A549 (cell line): ENCODE measurements at regions not wholly inside any gene's neighbourhood (a gene's known extent, or its start where the extent isn't known, plus 50 kb on each side); places are given as distances from the start of the nearest gene placed in this dataset.

Experiments used
- ATAC-seq, 2 experiments: fragments of 200-7000 bp in 1 of 2; fragments of >200 bp in 1 of 2; cut with Nextera tagmentation in 1 of 2; cut with Tn5 transposase in 1 of 2; 3 replicates each; pipeline versions ENCODE4 v1.8.0 to v1.9.1; 2018 to 2020; ENCODE audit warnings: mild to moderate bottlenecking in 1 of 2, moderate library complexity in 1 of 2
- CTCF ChIA-PET: fragments of 300-600 bp; sonication (Branson Sonifier 250); formaldehyde crosslinking; extraction: SDS; loops from one replicate; lab custom pipeline; 2021; ENCODE audit warnings: antibody characterized with exemption, inconsistent platforms; lab: Yijun Ruan, JAX
- POLR2A ChIA-PET: fragments of 350-600 bp; formaldehyde crosslinking; extraction: SDS; loops from one replicate; lab custom pipeline; 2021; ENCODE audit warnings: antibody characterized with exemption, inconsistent platforms; lab: Yijun Ruan, JAX
- DNase-seq, 2 experiments: peaks; one replicate each; pipeline versions ENCODE4 v3.0.0 to v3.0.0-alpha.2; 2011 to 2016; ENCODE audit warnings: low read depth in 1 of 2, low spot score in 1 of 2
- FAIRE-seq: peaks from 2 replicates; lab custom pipeline; 2011; peaks lifted over from hg19 to GRCh38; lab: Jason Lieb, UNC
- H3K27ac ChIP-seq, 2 experiments: fragments of >200 bp; sonication (Bioruptor Twin); formaldehyde crosslinking; 3 replicates each; pipeline ENCODE4 v1.5.1; 2016 to 2017
- H3K4me1 ChIP-seq: fragments of >200 bp; sonication (Bioruptor Twin); formaldehyde crosslinking; 3 replicates; pipeline ENCODE4 v1.6.1; 2016
- H3K4me2 ChIP-seq: fragments of >200 bp; sonication (Bioruptor Twin); formaldehyde crosslinking; 3 replicates; pipeline ENCODE4 v1.6.1; 2016
- H3K4me3 ChIP-seq: fragments of >200 bp; sonication (Bioruptor Twin); formaldehyde crosslinking; 3 replicates; pipeline ENCODE4 v1.5.1; 2016
- H3K9me3 ChIP-seq: fragments of >200 bp; sonication (Bioruptor Twin); formaldehyde crosslinking; 3 replicates; pipeline ENCODE4 v1.6.1; 2016
- BHLHE40 ChIP-seq: IDR thresholded peaks from 2 replicates; pipeline ENCODE4 v1.6.1; 2012; ENCODE audit warnings: low read depth, low read length, inconsistent platforms
- CBX2 ChIP-seq: fragments of 200-600 bp; sonication (generic); IDR thresholded peaks from 2 replicates; pipeline ENCODE4 v1.6.1; 2016; ENCODE audit warnings: low read depth, mild to moderate bottlenecking, borderline replicate concordance
- CHD2 ChIP-seq: fragments of 150-350 bp; IDR thresholded peaks from 2 replicates; pipeline ENCODE4 v1.6.1; 2014; ENCODE audit warnings: low read length; ENCODE audit not compliant: partially characterized antibody
- E2F6 ChIP-seq: IDR thresholded peaks from 2 replicates; pipeline ENCODE4 v1.6.1; 2012; ENCODE audit warnings: low read depth, borderline replicate concordance
- EHF ChIP-seq: fragments of 250-450 bp; sonication (Bioruptor Pico); IDR thresholded peaks from 2 replicates; pipeline ENCODE4 v1.5.0; 2020; ENCODE audit warnings: mild to moderate bottlenecking
- EHMT2 ChIP-seq: fragments of 200-600 bp; sonication (generic); IDR thresholded peaks from 2 replicates; pipeline ENCODE4 v1.6.1; 2016; ENCODE audit warnings: antibody characterized with exemption, low read depth, mild to moderate bottlenecking, moderate library complexity
- EP300 ChIP-seq, 2 experiments: fragments of >200 bp; sonication (Bioruptor Twin); formaldehyde crosslinking; IDR thresholded peaks; 2 replicates in 1 of 2; 3 replicates in 1 of 2; pipeline ENCODE4 v1.6.1; 2016 to 2017
- ESRRA ChIP-seq: fragments of 150-350 bp; IDR thresholded peaks from 2 replicates; pipeline ENCODE4 v1.6.1; 2014; ENCODE audit warnings: mild to moderate bottlenecking, low read length, borderline replicate concordance
- HOXA7 ChIP-seq: fragments of 250-450 bp; sonication (Bioruptor Pico); IDR thresholded peaks from 2 replicates; pipeline ENCODE4 v1.5.0; 2020; ENCODE audit warnings: mild to moderate bottlenecking, moderate library complexity
- KDM1A ChIP-seq: fragments of 200-600 bp; sonication (generic); IDR thresholded peaks from 2 replicates; pipeline ENCODE4 v1.6.1; 2016; ENCODE audit warnings: low read depth, mild to moderate bottlenecking
- KDM5A ChIP-seq: fragments of 200-600 bp; sonication (generic); IDR thresholded peaks from 2 replicates; pipeline ENCODE4 v1.6.1; 2016; ENCODE audit warnings: antibody characterized with exemption, mild to moderate bottlenecking
- MAZ ChIP-seq: fragments of 150-350 bp; IDR thresholded peaks from 2 replicates; pipeline ENCODE4 v1.6.1; 2014; ENCODE audit warnings: antibody characterized with exemption, low read depth, low read length, borderline replicate concordance
- MYC ChIP-seq: IDR thresholded peaks from 2 replicates; pipeline ENCODE4 v1.6.1; 2012; ENCODE audit warnings: mild to moderate bottlenecking, inconsistent platforms, low read length, improper control_type of control experiment, borderline replicate concordance
- PHF8 ChIP-seq: fragments of 200-600 bp; sonication (generic); IDR thresholded peaks from 2 replicates; pipeline ENCODE4 v1.6.1; 2016; ENCODE audit warnings: low read depth, mild to moderate bottlenecking, antibody characterized with exemption, moderate library complexity, borderline replicate concordance
- RAD21 ChIP-seq, 2 experiments: fragments of >200 bp in 1 of 2; sonication (Bioruptor Twin) in 1 of 2; formaldehyde crosslinking in 1 of 2; IDR thresholded peaks in 1 of 2; conservative IDR thresholded peaks in 1 of 2; 2 replicates in 1 of 2; 3 replicates in 1 of 2; pipeline ENCODE4 v1.6.1; 2012 to 2018; ENCODE audit warnings: inconsistent platforms in 1 of 2
- RARB ChIP-seq: fragments of 250-450 bp; sonication (Bioruptor Pico); IDR thresholded peaks from 2 replicates; pipeline ENCODE4 v1.8.0; 2021; ENCODE audit warnings: mild to moderate bottlenecking, moderate library complexity
- RFX5 ChIP-seq: fragments of 450-650 bp; IDR thresholded peaks from 2 replicates; pipeline ENCODE4 v1.7.1; 2014; ENCODE audit warnings: antibody characterized with exemption, mild to moderate bottlenecking, moderate library complexity
- SMC3 ChIP-seq: fragments of >200 bp; sonication (Bioruptor Twin); formaldehyde crosslinking; IDR thresholded peaks from 3 replicates; pipeline ENCODE4 v1.6.1; 2018; ENCODE audit warnings: inconsistent platforms
- TFCP2L1 ChIP-seq: fragments of 250-450 bp; sonication (Bioruptor Pico); IDR thresholded peaks from 2 replicates; pipeline ENCODE4 v1.5.0; 2021; ENCODE audit warnings: mild to moderate bottlenecking
- TP53 ChIP-seq: fragments of 250-450 bp; sonication (Bioruptor Pico); IDR thresholded peaks from 2 replicates; pipeline ENCODE4 v1.5.0; 2021; ENCODE audit warnings: mild to moderate bottlenecking, moderate library complexity
- ZC3H11A ChIP-seq: fragments of 450-650 bp; IDR thresholded peaks from 2 replicates; pipeline ENCODE4 v1.6.1; 2014; ENCODE audit warnings: antibody characterized with exemption, mild to moderate bottlenecking
- ZFP36 ChIP-seq: fragments of 450-650 bp; IDR thresholded peaks from 2 replicates; pipeline ENCODE4 v1.6.1; 2014; ENCODE audit warnings: borderline replicate concordance; ENCODE audit not compliant: partially characterized antibody
- ZNF302 ChIP-seq: fragments of 250-450 bp; sonication (Bioruptor Pico); IDR thresholded peaks from 2 replicates; pipeline ENCODE4 v1.9.0; 2021; ENCODE audit warnings: inconsistent platforms, mild to moderate bottlenecking, moderate library complexity
- WGBS: methylation state at CpG from one replicate; pipeline ENCODE4 v1.1.6; 2017; ENCODE audit errors: missing lambda C conversion rate; 5-methylcytosine and 5-hydroxymethylcytosine counted together
- TF ChIP-seq, protein P1 (sequence below): fragments of 250-450 bp; sonication (Bioruptor Pico); IDR thresholded peaks from 2 replicates; pipeline ENCODE4 v1.5.0; 2020; ENCODE audit warnings: low read depth, mild to moderate bottlenecking, moderate library complexity
- TF ChIP-seq, protein P2 (sequence below): IDR thresholded peaks from 2 replicates; pipeline ENCODE4 v1.6.1; 2012
- TF ChIP-seq, protein P3 (sequence below): fragments of 150-350 bp; IDR thresholded peaks from 2 replicates; pipeline ENCODE4 v1.6.1; 2014; ENCODE audit warnings: low read depth, mild to moderate bottlenecking, low read length
- TF ChIP-seq, protein P4 (sequence below): fragments of 450-650 bp; IDR thresholded peaks from 2 replicates; pipeline ENCODE4 v1.6.1; 2014; ENCODE audit warnings: antibody characterized with exemption

DNA sequence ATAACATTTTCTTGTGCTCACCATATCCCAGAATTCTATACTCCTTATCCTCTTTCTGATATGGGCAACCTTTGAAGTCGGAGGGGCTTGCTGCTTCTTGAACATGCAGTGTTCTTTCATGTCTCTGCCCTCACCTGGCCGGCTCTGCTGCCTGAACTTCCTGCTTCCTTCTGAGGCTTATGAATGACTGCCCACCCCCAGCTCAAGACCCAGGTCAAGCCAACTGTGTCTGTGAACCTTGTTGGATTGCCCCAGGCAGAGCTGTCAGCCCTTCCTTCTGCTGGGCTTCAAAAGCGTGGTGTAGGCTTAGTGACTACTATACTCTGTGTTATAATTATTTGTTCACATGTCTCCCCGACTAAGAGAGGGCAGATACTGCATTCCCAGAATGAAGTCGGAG lies 506.5 kb downstream of the HS3ST4 start:
- POLR2A ChIA-PET: no interaction called here

DNA sequence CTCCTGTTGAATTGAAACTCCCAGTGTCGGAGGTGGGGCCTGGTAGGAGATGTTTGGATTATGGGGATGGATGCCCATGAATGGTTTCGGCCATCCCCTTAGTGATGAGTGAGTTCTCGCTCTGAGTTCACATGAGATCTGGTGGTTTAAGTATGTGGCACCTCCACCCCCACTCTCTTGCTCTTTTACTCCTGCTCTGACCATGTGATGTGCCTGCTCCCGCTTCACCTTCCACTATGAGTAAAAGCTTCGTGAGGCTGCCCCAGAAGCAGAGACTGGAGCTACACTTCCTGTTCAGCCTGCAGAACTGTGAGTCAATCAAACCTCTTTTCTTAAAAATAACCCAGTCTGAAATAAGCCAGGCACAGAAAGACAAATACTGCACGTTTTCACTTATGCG lies 512.4 kb downstream of the HS3ST4 start:
- ATAC-seq (no peak), FAIRE-seq (no peak), DNase-seq (no peak)
- Histone ChIP-seq H3K27ac (no peak overlapping the region), H3K4me1 (no peaks in the 10 kb centered on the region), H3K9me3 (no peaks in the 10 kb centered on the region), H3K4me2 (no peak overlapping the region), H3K4me3 (no peak overlapping the region)
- ChIA-PET POLR2A (no interaction called here), CTCF (no interaction called here)
- WGBS: 5% methylated on average over 7 of the region's 7 CpGs
- TF ChIP-seq, protein P1, sequence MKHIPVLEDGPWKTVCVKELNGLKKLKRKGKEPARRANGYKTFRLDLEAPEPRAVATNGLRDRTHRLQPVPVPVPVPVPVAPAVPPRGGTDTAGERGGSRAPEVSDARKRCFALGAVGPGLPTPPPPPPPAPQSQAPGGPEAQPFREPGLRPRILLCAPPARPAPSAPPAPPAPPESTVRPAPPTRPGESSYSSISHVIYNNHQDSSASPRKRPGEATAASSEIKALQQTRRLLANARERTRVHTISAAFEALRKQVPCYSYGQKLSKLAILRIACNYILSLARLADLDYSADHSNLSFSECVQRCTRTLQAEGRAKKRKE (CRISPR knock-in tag): no peak
- TF ChIP-seq KDM1A (no peak), SMC3 (no peak), TFCP2L1 (CRISPR knock-in tag) (no peak), BHLHE40 (no peak), CHD2 (no peak), CBX2 (no peak), RFX5 (no peak), PHF8 (no peak), KDM5A (no peak)
- TF ChIP-seq, protein P2, sequence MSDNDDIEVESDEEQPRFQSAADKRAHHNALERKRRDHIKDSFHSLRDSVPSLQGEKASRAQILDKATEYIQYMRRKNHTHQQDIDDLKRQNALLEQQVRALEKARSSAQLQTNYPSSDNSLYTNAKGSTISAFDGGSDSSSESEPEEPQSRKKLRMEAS: no peak

More for the DNA sequence above, 506.5 kb downstream of the HS3ST4 start:
- Histone ChIP-seq H3K9me3 (no peaks in the 10 kb centered on the region), H3K4me3 (no peak overlapping the region), H3K27ac (no peak overlapping the region), H3K4me2 (no peak overlapping the region), H3K4me1 (no peaks in the 10 kb centered on the region)
- TF ChIP-seq RFX5 (no peak), E2F6 (no peak), RAD21 (conservative IDR thresholded peaks at IDR 0.05 in 1 of 2, IDR thresholded peaks at IDR 0.05 in 1 of 2) (no peak), ZC3H11A (no peak), SMC3 (no peak), ESRRA (no peak)
- FAIRE-seq (no peak), DNase-seq (no peak), ATAC-seq (no peak)
- 2% methylated on average over 5 of the region's 5 CpGs for WGBS
- CTCF ChIA-PET: no interaction called here

DNA sequence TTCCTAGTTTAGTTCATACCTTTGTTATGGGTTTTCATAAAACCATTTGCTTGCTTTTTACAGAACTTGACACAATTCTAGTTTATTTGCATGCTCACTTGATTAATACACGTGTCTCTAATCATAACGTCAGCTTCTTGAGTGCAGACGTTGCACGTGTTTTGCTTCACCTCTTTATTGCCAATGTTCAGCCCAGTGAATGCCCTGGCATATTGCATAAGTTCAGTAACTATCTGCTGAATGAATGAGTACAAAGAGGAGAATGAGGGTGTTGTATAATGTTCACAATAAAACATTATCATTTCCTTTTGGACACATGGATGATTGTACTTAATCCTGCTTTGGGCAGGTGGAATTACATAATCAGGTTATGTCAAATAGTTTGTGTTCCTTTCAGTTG lies 519.8 kb downstream of the HS3ST4 start:
- 3% methylated on average over 4 of the region's 4 CpGs for WGBS
- DNase-seq (no peak), FAIRE-seq (no peak), ATAC-seq (no peak)
- TF ChIP-seq MAZ (no peak), TFCP2L1 (CRISPR knock-in tag) (no peak), ZFP36 (no peak), RARB (CRISPR knock-in tag) (no peak)
- POLR2A ChIA-PET: no interaction called here
- no peaks in the 10 kb centered on the region for H3K9me3 ChIP-seq
- no peak overlapping the region for H3K4me3 ChIP-seq
- H3K27ac ChIP-seq: no peak overlapping the region
- no peaks in the 10 kb centered on the region for H3K4me1 ChIP-seq
- no peak overlapping the region for H3K4me2 ChIP-seq
- CTCF ChIA-PET: no interaction called here

GRCh38 chr16:26212599-26212998 lies 520.8 kb downstream of the HS3ST4 start:
- ATAC-seq (no peak), DNase-seq (no peak), FAIRE-seq (no peak)
- no peak overlapping the region for H3K4me2 ChIP-seq
- H3K27ac ChIP-seq: no peak overlapping the region
- WGBS: 28% methylated on average over 5 of the region's 5 CpGs
- H3K9me3 ChIP-seq: no peaks in the 10 kb centered on the region
- H3K4me1 ChIP-seq: no peaks in the 10 kb centered on the region
- H3K4me3 ChIP-seq: no peak overlapping the region
- ChIA-PET POLR2A (no interaction called here), CTCF (no interaction called here)
- TF ChIP-seq E2F6: no peak
- TF ChIP-seq ZFP36: no peak
- TF ChIP-seq, protein P3, sequence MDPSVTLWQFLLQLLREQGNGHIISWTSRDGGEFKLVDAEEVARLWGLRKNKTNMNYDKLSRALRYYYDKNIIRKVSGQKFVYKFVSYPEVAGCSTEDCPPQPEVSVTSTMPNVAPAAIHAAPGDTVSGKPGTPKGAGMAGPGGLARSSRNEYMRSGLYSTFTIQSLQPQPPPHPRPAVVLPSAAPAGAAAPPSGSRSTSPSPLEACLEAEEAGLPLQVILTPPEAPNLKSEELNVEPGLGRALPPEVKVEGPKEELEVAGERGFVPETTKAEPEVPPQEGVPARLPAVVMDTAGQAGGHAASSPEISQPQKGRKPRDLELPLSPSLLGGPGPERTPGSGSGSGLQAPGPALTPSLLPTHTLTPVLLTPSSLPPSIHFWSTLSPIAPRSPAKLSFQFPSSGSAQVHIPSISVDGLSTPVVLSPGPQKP: no peak
- no peak for TF ChIP-seq CHD2
- TF ChIP-seq MYC: no peak
- no peak for TF ChIP-seq TP53
- TF ChIP-seq EP300 (IDR thresholded peaks at IDR 0.05): no peak
- TF ChIP-seq, protein P4, sequence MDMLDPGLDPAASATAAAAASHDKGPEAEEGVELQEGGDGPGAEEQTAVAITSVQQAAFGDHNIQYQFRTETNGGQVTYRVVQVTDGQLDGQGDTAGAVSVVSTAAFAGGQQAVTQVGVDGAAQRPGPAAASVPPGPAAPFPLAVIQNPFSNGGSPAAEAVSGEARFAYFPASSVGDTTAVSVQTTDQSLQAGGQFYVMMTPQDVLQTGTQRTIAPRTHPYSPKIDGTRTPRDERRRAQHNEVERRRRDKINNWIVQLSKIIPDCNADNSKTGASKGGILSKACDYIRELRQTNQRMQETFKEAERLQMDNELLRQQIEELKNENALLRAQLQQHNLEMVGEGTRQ: no peak
- no peak for TF ChIP-seq SMC3
- TF ChIP-seq CBX2: no peak
- TF ChIP-seq RARB (CRISPR knock-in tag): no peak
- TF ChIP-seq KDM1A: no peak
- TF ChIP-seq EHMT2: no peak
- TF ChIP-seq TFCP2L1 (CRISPR knock-in tag): no peak
- TF ChIP-seq EHF (CRISPR knock-in tag): no peak
- no peak for TF ChIP-seq ZNF302
- TF ChIP-seq HOXA7 (CRISPR knock-in tag): no peak
